Calu3 (cell line): ENCODE measurements at regions not wholly inside any gene's neighbourhood (a gene's known extent, or its start where the extent isn't known, plus 50 kb on each side); places are given as distances from the start of the nearest gene placed in this dataset.

Experiments
- BruUV-seq: library from RNA; stranded (reverse); fragments of 400-500 nt; replicated peaks from 2 replicates; lab custom pipeline; 2021; lab: Mats Ljungman, UMichigan
- CTCF ChIA-PET: fragments of 300-600 bp; sonication (Branson Sonifier 250); formaldehyde crosslinking; loops from one replicate; lab custom pipeline; 2022; ENCODE audit warnings: antibody characterized with exemption; lab: Charles Lee
- DNase-seq: peaks from one replicate; pipeline ENCODE4 v3.0.0; 2022
- H3K27ac Mint-ChIP-seq: one replicate; pipeline ENCODE4 v1.8.0; 2022; ENCODE audit warnings: mixed read lengths; ENCODE audit not compliant: unreplicated experiment
- H3K27me3 Mint-ChIP-seq: one replicate; pipeline ENCODE4 v1.8.0; 2022; ENCODE audit warnings: mixed read lengths; ENCODE audit not compliant: unreplicated experiment
- H3K36me3 Mint-ChIP-seq: one replicate; pipeline ENCODE4 v1.8.0; 2022; ENCODE audit warnings: mild to moderate bottlenecking, moderate library complexity, mixed read lengths; ENCODE audit not compliant: insufficient read depth, unreplicated experiment
- H3K4me1 Mint-ChIP-seq: one replicate; pipeline ENCODE4 v1.8.0; 2022; ENCODE audit warnings: mild to moderate bottlenecking, low read depth, mixed read lengths; ENCODE audit not compliant: unreplicated experiment
- H3K4me3 Mint-ChIP-seq: one replicate; pipeline ENCODE4 v1.8.0; 2022; ENCODE audit warnings: mild to moderate bottlenecking, low read depth, moderate library complexity, mixed read lengths; ENCODE audit not compliant: unreplicated experiment
- H3K9me3 Mint-ChIP-seq: one replicate; pipeline ENCODE4 v1.8.0; 2022; ENCODE audit warnings: low read depth, mixed read lengths; ENCODE audit not compliant: unreplicated experiment
- intact Hi-C: fragments of 100-400 bp; cut with micrococcal nuclease; formaldehyde crosslinking; loops from one replicate; pipeline ENCODE4 v1.10.0; 2022; ENCODE audit not compliant: unreplicated experiment
- TF ChIP-seq, protein P1 (sequence below): fragments of 200-600 bp; IDR thresholded peaks from one replicate; pipeline ENCODE4 v1.8.0; 2022; ENCODE audit warnings: antibody characterized with exemption; ENCODE audit not compliant: unreplicated experiment

DNA sequence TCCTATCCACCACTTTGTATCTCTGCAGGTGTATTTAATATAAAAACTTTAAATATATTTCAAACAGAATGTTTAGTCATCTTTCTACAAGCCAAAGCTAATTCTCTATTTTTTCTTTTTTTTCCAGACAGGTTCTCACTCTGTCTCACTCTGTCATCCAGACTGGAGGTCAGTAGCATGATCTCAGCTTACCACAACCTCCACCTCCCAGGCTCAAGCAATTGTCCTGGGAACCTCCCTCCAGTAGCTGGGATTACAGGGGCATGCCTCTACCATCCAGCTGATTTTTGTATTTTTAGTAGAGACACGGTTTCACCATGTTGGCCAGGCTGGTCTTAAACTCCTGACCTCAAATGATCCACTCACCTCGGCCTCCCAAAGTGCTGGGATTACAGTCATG, 202.6 kb downstream of the VGLL3 start:
- BruUV-seq = no TSS peak
- no peaks in the 10 kb centered on the region for H3K36me3 Mint-ChIP-seq
- CTCF ChIA-PET = no interaction called here
- H3K27me3 Mint-ChIP-seq = no peaks in the 10 kb centered on the region
- TF ChIP-seq, protein P1, sequence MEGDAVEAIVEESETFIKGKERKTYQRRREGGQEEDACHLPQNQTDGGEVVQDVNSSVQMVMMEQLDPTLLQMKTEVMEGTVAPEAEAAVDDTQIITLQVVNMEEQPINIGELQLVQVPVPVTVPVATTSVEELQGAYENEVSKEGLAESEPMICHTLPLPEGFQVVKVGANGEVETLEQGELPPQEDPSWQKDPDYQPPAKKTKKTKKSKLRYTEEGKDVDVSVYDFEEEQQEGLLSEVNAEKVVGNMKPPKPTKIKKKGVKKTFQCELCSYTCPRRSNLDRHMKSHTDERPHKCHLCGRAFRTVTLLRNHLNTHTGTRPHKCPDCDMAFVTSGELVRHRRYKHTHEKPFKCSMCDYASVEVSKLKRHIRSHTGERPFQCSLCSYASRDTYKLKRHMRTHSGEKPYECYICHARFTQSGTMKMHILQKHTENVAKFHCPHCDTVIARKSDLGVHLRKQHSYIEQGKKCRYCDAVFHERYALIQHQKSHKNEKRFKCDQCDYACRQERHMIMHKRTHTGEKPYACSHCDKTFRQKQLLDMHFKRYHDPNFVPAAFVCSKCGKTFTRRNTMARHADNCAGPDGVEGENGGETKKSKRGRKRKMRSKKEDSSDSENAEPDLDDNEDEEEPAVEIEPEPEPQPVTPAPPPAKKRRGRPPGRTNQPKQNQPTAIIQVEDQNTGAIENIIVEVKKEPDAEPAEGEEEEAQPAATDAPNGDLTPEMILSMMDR = no peak
- H3K27ac Mint-ChIP-seq = no peak overlapping the region
- peaks cover under 1% of the 10 kb centered on the region for H3K4me1 Mint-ChIP-seq
- intact Hi-C loops = loop anchor here (5.0 kb wide), 2 partner anchors 164 to 204 kb away; partner anchors contain the start of gene VGLL3
- DNase-seq = no peak
- H3K9me3 Mint-ChIP-seq = no peaks in the 10 kb centered on the region
- H3K4me3 Mint-ChIP-seq = no peak overlapping the region

DNA sequence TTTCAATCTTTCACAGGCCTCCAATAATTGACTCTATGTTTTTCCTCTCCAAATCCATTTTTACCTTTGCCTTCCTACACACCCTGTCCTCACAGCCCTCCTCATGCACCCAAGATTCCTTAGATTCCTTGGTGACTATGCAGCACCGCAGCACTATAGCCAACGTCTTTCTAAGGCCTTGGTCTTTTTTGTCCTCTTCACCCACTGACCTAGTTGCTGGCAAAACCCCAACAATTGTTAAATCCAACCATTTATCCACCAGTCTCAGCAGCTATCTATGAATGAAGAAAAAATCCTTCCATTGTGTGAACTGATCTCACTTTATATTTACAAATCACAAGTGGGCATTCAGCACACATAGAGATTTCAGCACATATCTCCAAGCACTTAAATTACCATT, 203.9 kb downstream of the VGLL3 start:
- DNase-seq = peak; percentile 62
- no peaks in the 10 kb centered on the region for H3K9me3 Mint-ChIP-seq
- CTCF ChIA-PET = interaction anchor here (0.6 to 2.2 kb wide), 6 partner anchors 12 to 380 kb away, joined by 4 to 6 read pairs (median 4); no protein-coding TSS in a partner anchor
- H3K4me3 Mint-ChIP-seq = no peak overlapping the region
- H3K36me3 Mint-ChIP-seq = no peaks in the 10 kb centered on the region
- no TSS peak for BruUV-seq
- peaks cover 6% of the 10 kb centered on the region for H3K4me1 Mint-ChIP-seq
- no peak overlapping the region for H3K27ac Mint-ChIP-seq
- H3K27me3 Mint-ChIP-seq = no peaks in the 10 kb centered on the region
- intact Hi-C loops = loop anchor here (1.0 to 5.0 kb wide), 3 partner anchors 165 to 205 kb away; partner anchors contain the start of gene VGLL3
- TF ChIP-seq, protein P1 = no peak

DNA sequence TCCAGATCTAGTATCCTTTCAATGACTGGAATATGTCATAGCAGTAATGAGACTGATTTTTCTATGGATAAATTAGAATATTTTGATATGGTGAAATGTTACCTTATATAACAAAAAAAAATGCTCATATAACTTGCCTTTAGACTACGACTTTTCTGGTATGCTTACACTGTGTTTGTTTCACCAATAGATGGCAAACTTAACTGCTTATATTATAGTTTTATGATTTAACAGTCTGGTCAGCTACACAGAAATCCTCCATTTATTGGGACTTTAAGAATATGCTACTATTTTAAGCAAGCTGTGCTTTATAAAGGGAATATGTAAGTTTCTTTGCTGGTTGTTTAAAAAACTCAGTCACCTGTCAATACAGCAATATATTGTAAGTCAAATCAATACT, 205.6 kb downstream of the VGLL3 start:
- Mint-ChIP-seq H3K9me3 (no peaks in the 10 kb centered on the region), H3K4me3 (no peak overlapping the region), H3K27me3 (no peaks in the 10 kb centered on the region), H3K27ac (no peak overlapping the region), H3K36me3 (no peaks in the 10 kb centered on the region), H3K4me1 (peaks cover 7% of the 10 kb centered on the region)
- intact Hi-C loops = loop anchor here (1.0 to 5.0 kb wide), 3 partner anchors 167 to 298 kb away; partner anchors contain the start of gene VGLL3
- TF ChIP-seq, protein P1 = no peak
- BruUV-seq = no TSS peak
- DNase-seq = no peak
- CTCF ChIA-PET = interaction anchor here (2.2 kb wide), 1 partner anchor 188 kb away, joined by 6 read pairs; no protein-coding TSS in a partner anchor

DNA sequence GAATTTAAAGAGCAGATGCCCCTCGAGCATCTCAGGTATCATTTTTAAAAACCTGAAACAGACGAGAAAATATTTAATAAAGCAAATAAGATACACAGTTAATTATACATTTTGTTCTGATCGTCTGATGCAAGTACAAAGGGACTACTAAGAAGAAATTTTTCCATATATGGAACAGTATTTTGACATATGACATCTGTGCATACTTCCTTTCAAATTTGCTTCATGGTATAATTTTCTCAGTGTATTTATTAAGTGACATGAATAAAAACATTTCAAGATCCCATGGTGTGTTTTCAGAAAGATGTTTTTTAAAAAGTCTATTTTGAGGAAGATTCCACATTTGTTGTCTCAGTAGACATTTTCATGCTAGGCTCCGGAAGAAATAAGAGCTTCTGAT, 208.1 kb downstream of the VGLL3 start:
- intact Hi-C loops = no loop called here

More for the DNA sequence above, 208.1 kb downstream of the VGLL3 start:
- CTCF ChIA-PET = no interaction called here
- peaks cover 7% of the 10 kb centered on the region for H3K4me1 Mint-ChIP-seq
- H3K4me3 Mint-ChIP-seq = no peak overlapping the region
- DNase-seq = no peak
- H3K27me3 Mint-ChIP-seq = no peaks in the 10 kb centered on the region
- TF ChIP-seq, protein P1 = no peak
- no peaks in the 10 kb centered on the region for H3K36me3 Mint-ChIP-seq
- BruUV-seq = no TSS peak
- no peak overlapping the region for H3K27ac Mint-ChIP-seq
- H3K9me3 Mint-ChIP-seq = no peaks in the 10 kb centered on the region
